ENCODE measurements at regions not wholly inside any gene's neighbourhood (a gene's known extent, or its start where the extent isn't known, plus 50 kb on each side); places are given as distances from the start of the nearest gene placed in this dataset.
"Not testable (repeated sequence)": the region's sequence is repeated elsewhere in the genome, so short reads cannot be mapped to it uniquely, and the experiment has no call there.

GRCh38 chr18:14215952-14216351 lies 83.7 kb upstream of the ZNF519 start:
- TF ChIP-seq ZNF639 (tag by site-specific recombination; IDR thresholded peaks at IDR 0.05); ZNF121 (tag by site-specific recombination; IDR thresholded peaks at IDR 0.05); CTCF (tag by site-specific recombination; IDR thresholded peaks at IDR 0.05); ZNF138 (tag by site-specific recombination; IDR thresholded peaks at IDR 0.05; ENCODE audit: borderline replicate concordance); ZNF768 (tag by site-specific recombination; IDR thresholded peaks at IDR 0.05): not testable (repeated sequence)
